Upper lobe of left lung (tissue), 6 donors: ENCODE measurements at regions not wholly inside any gene's neighbourhood (a gene's known extent, or its start where the extent isn't known, plus 50 kb on each side); places are given as distances from the start of the nearest gene placed in this dataset.

ENCODE experiments used
- ATAC-seq, 2 donors: fragments of 200-7000 bp; cut with Tn5 transposase; one replicate each; pipeline ENCODE4 v1.9.1; 2022; ENCODE audit warnings: mild to moderate bottlenecking in 2 of 2, moderate library complexity in 2 of 2; ENCODE audit not compliant: low FRiP score in 2 of 2
- DNase-seq, 2 donors: peaks; one replicate each; pipeline ENCODE4 v3.0.0-alpha.2; 2019 to 2020
- H3K27ac ChIP-seq, 4 donors: fragments of 200-600 bp; sonication (generic); one replicate each; pipeline ENCODE4 v1.5.1; 2016 to 2019
- H3K27me3 ChIP-seq, 4 donors: fragments of 200-600 bp; sonication (generic); one replicate each; pipeline ENCODE4 v1.5.1; 2017 to 2019
- H3K36me3 ChIP-seq, 4 donors: fragments of 200-600 bp; sonication (generic); one replicate each; pipeline ENCODE4 v1.5.1; 2016 to 2019
- H3K4me1 ChIP-seq, 4 donors: fragments of 200-600 bp; sonication (generic); one replicate each; pipeline ENCODE4 v1.5.1; 2018 to 2019
- H3K4me3 ChIP-seq, 4 donors: fragments of 200-600 bp; sonication (generic); one replicate each; pipeline ENCODE4 v1.5.1; 2017 to 2019; ENCODE audit warnings: mild to moderate bottlenecking in 2 of 4, moderate library complexity in 1 of 4
- H3K9me3 ChIP-seq, 4 donors: fragments of 200-600 bp; sonication (generic); one replicate each; pipeline ENCODE4 v1.5.1; 2018 to 2019
- EP300 ChIP-seq, 4 donors: sonication (generic); formaldehyde crosslinking; IDR thresholded peaks; one replicate each; pipeline ENCODE4 v1.5.1; 2017; ENCODE audit warnings: antibody characterized with exemption in 4 of 4, control low read depth in 2 of 4
- POLR2A ChIP-seq, 4 donors: fragments of 450-650 bp; IDR thresholded peaks; one replicate each; pipeline ENCODE4 v1.5.1; 2016 to 2017; ENCODE audit warnings: antibody characterized with exemption in 4 of 4, mild to moderate bottlenecking in 2 of 4
- POLR2AphosphoS5 ChIP-seq, 2 donors: sonication (generic); formaldehyde crosslinking; IDR thresholded peaks; one replicate each; pipeline ENCODE4 v1.5.1; 2017; ENCODE audit warnings: antibody characterized with exemption in 2 of 2
- WGBS, 2 donors: methylation state at CpG; one replicate each; pipeline ENCODE4 v1.1.5; 2017 to 2018; 5-methylcytosine and 5-hydroxymethylcytosine counted together
- TF ChIP-seq, protein P1 (sequence below), 6 experiments: fragments of 450-650 bp in 4 of 6; fragments of 200-600 bp in 2 of 6; sonication (generic) in 2 of 6; IDR thresholded peaks; one replicate each; pipeline ENCODE4 v1.5.1; 2016 to 2019; ENCODE audit warnings: antibody characterized with exemption in 6 of 6
- donor health status: DM: no; HTN: no; CAD: no; lungs with moderate emphysema.
- donor health status: DM: no; HTN: yes; CAD: no; lungs with severe emphysema.

DNA sequence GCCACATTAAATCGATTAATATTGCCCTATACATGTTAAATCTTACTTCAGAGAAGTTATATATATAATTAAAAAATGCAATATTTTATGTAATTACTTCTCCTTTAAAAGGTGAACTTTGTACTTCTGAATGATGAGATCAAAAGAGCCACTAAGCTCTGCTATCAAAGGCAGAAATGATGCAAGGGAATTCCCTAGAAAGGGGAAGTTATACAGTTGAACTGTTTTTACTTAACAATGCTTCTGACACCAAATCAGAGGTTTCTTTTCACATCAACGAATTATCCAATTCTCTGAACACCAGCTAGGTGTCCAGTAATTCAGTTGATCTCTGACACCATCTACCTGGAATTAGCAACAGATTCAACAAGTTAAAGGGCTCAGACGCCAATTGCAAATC, 319.9 kb upstream of the TSHZ2 start:
- DNase-seq (no peak), ATAC-seq (no peak)
- no peak overlapping the region for H3K27ac ChIP-seq
- no peak overlapping the region for H3K4me3 ChIP-seq
- no peaks in the 10 kb centered on the region for H3K27me3 ChIP-seq
- TF ChIP-seq POLR2AphosphoS5 (IDR thresholded peaks at IDR 0.05) (no peak), POLR2A (IDR thresholded peaks at IDR 0.05) (no peak), EP300 (IDR thresholded peaks at IDR 0.05) (no peak)
- TF ChIP-seq, protein P1, sequence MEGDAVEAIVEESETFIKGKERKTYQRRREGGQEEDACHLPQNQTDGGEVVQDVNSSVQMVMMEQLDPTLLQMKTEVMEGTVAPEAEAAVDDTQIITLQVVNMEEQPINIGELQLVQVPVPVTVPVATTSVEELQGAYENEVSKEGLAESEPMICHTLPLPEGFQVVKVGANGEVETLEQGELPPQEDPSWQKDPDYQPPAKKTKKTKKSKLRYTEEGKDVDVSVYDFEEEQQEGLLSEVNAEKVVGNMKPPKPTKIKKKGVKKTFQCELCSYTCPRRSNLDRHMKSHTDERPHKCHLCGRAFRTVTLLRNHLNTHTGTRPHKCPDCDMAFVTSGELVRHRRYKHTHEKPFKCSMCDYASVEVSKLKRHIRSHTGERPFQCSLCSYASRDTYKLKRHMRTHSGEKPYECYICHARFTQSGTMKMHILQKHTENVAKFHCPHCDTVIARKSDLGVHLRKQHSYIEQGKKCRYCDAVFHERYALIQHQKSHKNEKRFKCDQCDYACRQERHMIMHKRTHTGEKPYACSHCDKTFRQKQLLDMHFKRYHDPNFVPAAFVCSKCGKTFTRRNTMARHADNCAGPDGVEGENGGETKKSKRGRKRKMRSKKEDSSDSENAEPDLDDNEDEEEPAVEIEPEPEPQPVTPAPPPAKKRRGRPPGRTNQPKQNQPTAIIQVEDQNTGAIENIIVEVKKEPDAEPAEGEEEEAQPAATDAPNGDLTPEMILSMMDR (IDR thresholded peaks at IDR 0.05) = no peak
- 72 to 73% methylated on average over 3 of the region's 3 CpGs for WGBS, 2 donors
- peaks cover 0 to 7% (median 0%) of the 10 kb centered on the region in 4 donors for H3K4me1 ChIP-seq
- H3K9me3 ChIP-seq = no peaks in the 10 kb centered on the region
- H3K36me3 ChIP-seq = no peaks in the 10 kb centered on the region

DNA sequence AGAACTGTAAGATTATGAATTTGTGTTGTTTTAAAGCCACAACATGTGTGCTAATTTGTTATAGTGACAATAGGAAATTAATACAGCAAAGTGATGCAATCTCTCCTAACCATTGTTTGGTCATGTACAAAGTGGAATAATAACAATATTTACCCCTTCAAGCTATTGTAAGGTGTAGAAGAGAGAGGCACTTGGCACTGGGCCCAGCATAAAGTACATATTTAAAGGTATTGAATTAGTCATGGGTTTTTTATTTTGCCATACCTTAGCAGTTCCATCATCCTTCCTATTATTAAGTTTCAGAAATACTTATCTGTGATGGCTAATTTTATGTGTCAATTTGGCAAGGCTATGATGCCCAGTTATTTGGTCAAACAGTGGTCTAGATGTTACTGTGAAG, 322.4 kb upstream of the TSHZ2 start:
- H3K36me3 ChIP-seq = no peaks in the 10 kb centered on the region
- H3K27me3 ChIP-seq = no peaks in the 10 kb centered on the region
- ATAC-seq = no peak
- H3K27ac ChIP-seq = no peak overlapping the region
- no peaks in the 10 kb centered on the region for H3K9me3 ChIP-seq
- DNase-seq = no peak
- no peak overlapping the region for H3K4me3 ChIP-seq
- peaks cover 0 to 5% (median 0%) of the 10 kb centered on the region in 4 donors for H3K4me1 ChIP-seq
- TF ChIP-seq POLR2AphosphoS5 (IDR thresholded peaks at IDR 0.05) (no peak), POLR2A (IDR thresholded peaks at IDR 0.05) (no peak), EP300 (IDR thresholded peaks at IDR 0.05) (no peak)
- TF ChIP-seq, protein P1 (IDR thresholded peaks at IDR 0.05) = no peak

DNA sequence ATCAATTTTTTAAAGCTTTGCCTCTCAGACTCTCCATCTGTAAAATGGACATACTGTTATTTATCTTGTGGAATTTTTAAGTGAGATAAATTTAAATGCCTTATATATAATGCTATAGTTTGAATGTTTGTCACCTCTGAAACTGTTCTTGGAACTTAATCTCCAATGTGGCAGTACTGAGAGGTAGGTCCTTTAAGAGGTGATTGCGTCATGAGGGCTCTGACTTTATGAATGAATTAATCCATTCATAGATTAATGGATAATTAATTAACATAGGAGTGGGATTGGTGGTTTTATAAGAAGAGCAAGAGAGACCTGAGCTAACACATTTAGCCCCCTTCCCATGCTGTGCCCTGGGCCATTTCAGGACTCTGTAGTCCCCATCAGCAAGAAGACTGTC, 326.3 kb upstream of the TSHZ2 start:
- Histone ChIP-seq H3K9me3 (no peaks in the 10 kb centered on the region), H3K4me3 (no peak overlapping the region), H3K27ac (no peak overlapping the region), H3K4me1 (no peaks in the 10 kb centered on the region), H3K27me3 (no peaks in the 10 kb centered on the region), H3K36me3 (no peaks in the 10 kb centered on the region)
- 85 to 86% methylated on average over 1 of the region's 1 CpG for WGBS, 2 donors
- TF ChIP-seq POLR2A (IDR thresholded peaks at IDR 0.05) (no peak), POLR2AphosphoS5 (IDR thresholded peaks at IDR 0.05) (no peak), EP300 (IDR thresholded peaks at IDR 0.05) (no peak)
- TF ChIP-seq, protein P1 (IDR thresholded peaks at IDR 0.05) = no peak
- DNase-seq (no peak), ATAC-seq (no peak)

DNA sequence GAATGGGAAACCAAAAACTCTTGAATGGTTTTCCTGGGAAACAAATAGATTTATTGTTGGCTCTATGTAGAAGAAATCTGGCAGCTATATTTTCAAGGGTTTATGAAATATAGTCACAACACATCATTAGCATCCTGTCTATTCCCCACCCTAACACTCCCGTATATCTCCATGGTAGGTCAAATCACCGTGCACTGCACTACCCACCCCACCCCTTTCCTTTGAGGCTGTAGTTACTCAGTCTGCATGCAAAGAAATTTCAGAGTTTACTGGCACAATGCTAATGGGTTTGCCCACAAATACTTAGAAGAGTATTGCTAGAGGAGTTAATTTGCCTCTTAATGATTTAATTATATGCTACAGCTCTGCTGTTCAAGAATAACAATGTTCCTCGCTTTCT, 329.1 kb upstream of the TSHZ2 start:
- TF ChIP-seq, protein P1 (IDR thresholded peaks at IDR 0.05) = no peak
- TF ChIP-seq POLR2A (IDR thresholded peaks at IDR 0.05) = no peak
- TF ChIP-seq EP300 (IDR thresholded peaks at IDR 0.05) = no peak
- no peak for TF ChIP-seq POLR2AphosphoS5 (IDR thresholded peaks at IDR 0.05)
- 84 to 87% methylated on average over 3 of the region's 3 CpGs for WGBS, 2 donors
- H3K27ac ChIP-seq = no peak overlapping the region
- H3K4me3 ChIP-seq = no peak overlapping the region
- ATAC-seq (no peak), DNase-seq (no peak)
- H3K9me3 ChIP-seq = no peaks in the 10 kb centered on the region
- no peaks in the 10 kb centered on the region for H3K36me3 ChIP-seq
- no peaks in the 10 kb centered on the region for H3K27me3 ChIP-seq
- H3K4me1 ChIP-seq = no peaks in the 10 kb centered on the region

DNA sequence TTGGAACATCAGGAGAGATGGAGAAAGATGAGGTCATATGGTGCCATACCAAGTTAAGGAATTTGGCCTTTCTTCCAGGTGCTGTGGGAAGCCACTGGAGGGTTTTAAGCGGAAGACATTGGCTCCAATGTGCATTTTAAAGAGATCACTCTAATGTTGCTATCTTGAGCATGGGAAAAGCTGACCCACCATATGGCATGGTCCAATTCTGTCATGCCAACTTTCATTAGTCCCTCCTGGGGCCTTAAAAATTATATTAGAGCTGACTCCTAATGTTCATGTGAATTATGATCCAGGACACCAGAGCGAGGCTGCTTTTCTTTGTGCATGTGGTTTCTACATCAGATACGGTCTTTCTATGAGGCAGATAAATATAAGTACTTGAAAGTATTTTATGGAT, 335.0 kb upstream of the TSHZ2 start:
- Histone ChIP-seq H3K4me3 (no peak overlapping the region), H3K27me3 (no peaks in the 10 kb centered on the region), H3K27ac (no peak overlapping the region), H3K4me1 (no peaks in the 10 kb centered on the region), H3K9me3 (no peaks in the 10 kb centered on the region), H3K36me3 (no peaks in the 10 kb centered on the region)
- 85 to 89% methylated on average over 3 of the region's 3 CpGs for WGBS, 2 donors
- DNase-seq (no peak), ATAC-seq (no peak)
- TF ChIP-seq EP300 (IDR thresholded peaks at IDR 0.05) = no peak
- no peak for TF ChIP-seq POLR2AphosphoS5 (IDR thresholded peaks at IDR 0.05)
- TF ChIP-seq, protein P1 (IDR thresholded peaks at IDR 0.05) = no peak
- no peak for TF ChIP-seq POLR2A (IDR thresholded peaks at IDR 0.05)
